GM12878 (cell line): ENCODE measurements at regions not wholly inside any gene's neighbourhood (a gene's known extent, or its start where the extent isn't known, plus 50 kb on each side); places are given as distances from the start of the nearest gene placed in this dataset.

Experiments
- BCL11A ChIP-seq: IDR thresholded peaks from 2 replicates; pipeline ENCODE4 v1.6.1; 2011; ENCODE audit warnings: low read depth, low read length
- CBX5 ChIP-seq: sonication (generic); IDR thresholded peaks from 2 replicates; pipeline ENCODE4 v1.6.1; 2016; ENCODE audit warnings: low read depth, moderate library complexity, mild to moderate bottlenecking, inconsistent platforms
- CREM ChIP-seq: IDR thresholded peaks from 2 replicates; pipeline ENCODE4 v1.6.1; 2014; ENCODE audit warnings: antibody characterized with exemption, low read depth
- EGR1 ChIP-seq, 2 experiments: IDR thresholded peaks; 1 replicate in 1 of 2; 2 replicates in 1 of 2; pipeline ENCODE4 v1.6.1; 2011 to 2012; ENCODE audit warnings: low read depth in 2 of 2, low read length in 2 of 2, borderline replicate concordance in 1 of 2, mild to moderate bottlenecking in 1 of 2, moderate library complexity in 1 of 2
- ESRRA ChIP-seq: IDR thresholded peaks from 2 replicates; pipeline ENCODE4 v1.6.1; 2012; ENCODE audit warnings: mild to moderate bottlenecking, low read length, improper control_type of control experiment
- HDAC6 ChIP-seq: fragments of 200-600 bp; sonication (generic); IDR thresholded peaks from one replicate; pipeline ENCODE4 v1.8.0; 2017; ENCODE audit warnings: antibody characterized with exemption; ENCODE audit not compliant: unreplicated experiment
- IKZF2 ChIP-seq, 2 experiments: fragments of 450-650 bp; IDR thresholded peaks; 2 replicates each; pipeline ENCODE4 v1.6.1; 2017; ENCODE audit warnings: mild to moderate bottlenecking in 2 of 2, moderate library complexity in 2 of 2
- MXI1 ChIP-seq: fragments of 150-350 bp; IDR thresholded peaks from 2 replicates; pipeline ENCODE4 v1.6.1; 2011; ENCODE audit warnings: low read depth, mild to moderate bottlenecking, inconsistent platforms, low read length, improper control_type of control experiment
- NBN ChIP-seq: fragments of 450-650 bp; IDR thresholded peaks from 2 replicates; pipeline ENCODE4 v1.6.1; 2016
- NFIC ChIP-seq: IDR thresholded peaks from 2 replicates; pipeline ENCODE4 v1.6.1; 2012; ENCODE audit warnings: low read depth, mild to moderate bottlenecking, inconsistent platforms, low read length, moderate library complexity
- PAX5 ChIP-seq: IDR thresholded peaks from 2 replicates; pipeline ENCODE4 v1.6.1; 2011; ENCODE audit warnings: low read depth, low read length, borderline replicate concordance
- PML ChIP-seq: IDR thresholded peaks from 2 replicates; pipeline ENCODE4 v1.6.1; 2012; ENCODE audit warnings: low read length, inconsistent platforms
- POLR2AphosphoS2 ChIP-seq: IDR thresholded peaks from 2 replicates; pipeline ENCODE4 v1.6.1; 2011; ENCODE audit warnings: low read depth, mild to moderate bottlenecking, low read length, improper control_type of control experiment, moderate library complexity
- RAD51 ChIP-seq: fragments of 450-650 bp; IDR thresholded peaks from 2 replicates; pipeline ENCODE4 v1.6.1; 2016; ENCODE audit warnings: moderate library complexity, mild to moderate bottlenecking, inconsistent platforms
- SIX5 ChIP-seq: IDR thresholded peaks from 2 replicates; pipeline ENCODE4 v1.6.1; 2011; ENCODE audit warnings: mild to moderate bottlenecking, low read depth, low read length, moderate library complexity; ENCODE audit not compliant: severe bottlenecking
- SMC3 ChIP-seq: IDR thresholded peaks from 2 replicates; pipeline ENCODE4 v1.6.1; 2011; ENCODE audit warnings: low read length, improper control_type of control experiment, borderline replicate concordance
- SUZ12 ChIP-seq: fragments of 200-600 bp; sonication (generic); IDR thresholded peaks from one replicate; pipeline ENCODE4 v1.6.1; 2018; ENCODE audit warnings: antibody characterized with exemption, mild to moderate bottlenecking; ENCODE audit not compliant: unreplicated experiment
- ZNF274 ChIP-seq: IDR thresholded peaks from one replicate; pipeline ENCODE4 v1.8.0; 2011; ENCODE audit not compliant: insufficient read length, insufficient read depth
- TF ChIP-seq, protein P1 (sequence below): IDR thresholded peaks from 2 replicates; pipeline ENCODE4 v1.6.1; 2011; ENCODE audit warnings: borderline replicate concordance, low read depth, mild to moderate bottlenecking, moderate library complexity, low read length; ENCODE audit not compliant: insufficient read depth, poor library complexity, severe bottlenecking
- TF ChIP-seq, protein P2 (sequence below): fragments of 450-650 bp; IDR thresholded peaks from 2 replicates; pipeline ENCODE4 v1.6.1; 2018; ENCODE audit warnings: mild to moderate bottlenecking, low read depth, moderate library complexity; ENCODE audit not compliant: partially characterized antibody
- TF ChIP-seq, protein P3 (sequence below): IDR thresholded peaks from 2 replicates; pipeline ENCODE4 v1.6.1; 2012; ENCODE audit warnings: low read depth, low read length, improper control_type of control experiment
- TF ChIP-seq, protein P4 (sequence below): IDR thresholded peaks from 2 replicates; pipeline ENCODE4 v1.6.1; 2011; ENCODE audit warnings: low read depth, mild to moderate bottlenecking, low read length, moderate library complexity, borderline replicate concordance; ENCODE audit errors: extremely low read depth

DNA sequence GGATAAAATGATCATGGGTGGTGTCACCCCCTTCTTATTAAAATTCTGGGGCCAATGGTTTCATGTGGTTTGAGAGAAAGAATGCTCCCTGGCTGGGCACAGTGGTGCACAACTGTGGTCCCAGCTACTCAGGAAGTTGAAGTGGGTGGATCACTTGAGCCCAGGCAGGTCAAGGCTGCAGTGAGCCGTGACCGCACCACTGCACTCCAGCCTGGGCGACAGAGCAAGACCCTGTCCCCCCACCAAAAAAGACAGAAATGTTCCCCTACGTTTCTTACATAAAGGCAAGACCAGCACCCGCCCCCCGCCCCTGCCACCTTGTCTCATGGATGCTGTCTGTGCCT, 53.0 kb upstream of the ID2 start (continued):
- TF ChIP-seq, protein P1, sequence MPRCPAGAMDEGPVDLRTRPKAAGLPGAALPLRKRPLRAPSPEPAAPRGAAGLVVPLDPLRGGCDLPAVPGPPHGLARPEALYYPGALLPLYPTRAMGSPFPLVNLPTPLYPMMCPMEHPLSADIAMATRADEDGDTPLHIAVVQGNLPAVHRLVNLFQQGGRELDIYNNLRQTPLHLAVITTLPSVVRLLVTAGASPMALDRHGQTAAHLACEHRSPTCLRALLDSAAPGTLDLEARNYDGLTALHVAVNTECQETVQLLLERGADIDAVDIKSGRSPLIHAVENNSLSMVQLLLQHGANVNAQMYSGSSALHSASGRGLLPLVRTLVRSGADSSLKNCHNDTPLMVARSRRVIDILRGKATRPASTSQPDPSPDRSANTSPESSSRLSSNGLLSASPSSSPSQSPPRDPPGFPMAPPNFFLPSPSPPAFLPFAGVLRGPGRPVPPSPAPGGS = no peak
- TF ChIP-seq PAX5 (peak; percentile 84; the same call in 1 of the 2 replicates), IKZF2 (IDR thresholded peaks at IDR 0.05) (peak; percentile 13 to 25; a peak in 1 of 4 replicates), NBN (0 out of 2 replicates have a peak, but pooled peaks have one; percentile 20), EGR1 (IDR thresholded peaks at IDR 0.05; ENCODE audit: borderline replicate concordance in 1 of 2, low read depth in 2 of 2, low read length in 2 of 2) (no peak), POLR2AphosphoS2 (no peak), CBX5 (no peak), PML (no peak), RAD51 (no peak), CREM (no peak), ESRRA (no peak), BCL11A (no peak), SIX5 (no peak), NFIC (no peak), ZNF274 (no peak), HDAC6 (no peak), MXI1 (no peak), SMC3 (no peak), SUZ12 (no peak)
- TF ChIP-seq, protein P2, sequence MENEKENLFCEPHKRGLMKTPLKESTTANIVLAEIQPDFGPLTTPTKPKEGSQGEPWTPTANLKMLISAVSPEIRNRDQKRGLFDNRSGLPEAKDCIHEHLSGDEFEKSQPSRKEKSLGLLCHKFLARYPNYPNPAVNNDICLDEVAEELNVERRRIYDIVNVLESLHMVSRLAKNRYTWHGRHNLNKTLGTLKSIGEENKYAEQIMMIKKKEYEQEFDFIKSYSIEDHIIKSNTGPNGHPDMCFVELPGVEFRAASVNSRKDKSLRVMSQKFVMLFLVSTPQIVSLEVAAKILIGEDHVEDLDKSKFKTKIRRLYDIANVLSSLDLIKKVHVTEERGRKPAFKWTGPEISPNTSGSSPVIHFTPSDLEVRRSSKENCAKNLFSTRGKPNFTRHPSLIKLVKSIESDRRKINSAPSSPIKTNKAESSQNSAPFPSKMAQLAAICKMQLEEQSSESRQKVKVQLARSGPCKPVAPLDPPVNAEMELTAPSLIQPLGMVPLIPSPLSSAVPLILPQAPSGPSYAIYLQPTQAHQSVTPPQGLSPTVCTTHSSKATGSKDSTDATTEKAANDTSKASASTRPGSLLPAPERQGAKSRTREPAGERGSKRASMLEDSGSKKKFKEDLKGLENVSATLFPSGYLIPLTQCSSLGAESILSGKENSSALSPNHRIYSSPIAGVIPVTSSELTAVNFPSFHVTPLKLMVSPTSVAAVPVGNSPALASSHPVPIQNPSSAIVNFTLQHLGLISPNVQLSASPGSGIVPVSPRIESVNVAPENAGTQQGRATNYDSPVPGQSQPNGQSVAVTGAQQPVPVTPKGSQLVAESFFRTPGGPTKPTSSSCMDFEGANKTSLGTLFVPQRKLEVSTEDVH = no peak
- TF ChIP-seq, protein P3, sequence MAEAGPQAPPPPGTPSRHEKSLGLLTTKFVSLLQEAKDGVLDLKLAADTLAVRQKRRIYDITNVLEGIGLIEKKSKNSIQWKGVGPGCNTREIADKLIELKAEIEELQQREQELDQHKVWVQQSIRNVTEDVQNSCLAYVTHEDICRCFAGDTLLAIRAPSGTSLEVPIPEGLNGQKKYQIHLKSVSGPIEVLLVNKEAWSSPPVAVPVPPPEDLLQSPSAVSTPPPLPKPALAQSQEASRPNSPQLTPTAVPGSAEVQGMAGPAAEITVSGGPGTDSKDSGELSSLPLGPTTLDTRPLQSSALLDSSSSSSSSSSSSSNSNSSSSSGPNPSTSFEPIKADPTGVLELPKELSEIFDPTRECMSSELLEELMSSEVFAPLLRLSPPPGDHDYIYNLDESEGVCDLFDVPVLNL = no peak
- TF ChIP-seq, protein P4, sequence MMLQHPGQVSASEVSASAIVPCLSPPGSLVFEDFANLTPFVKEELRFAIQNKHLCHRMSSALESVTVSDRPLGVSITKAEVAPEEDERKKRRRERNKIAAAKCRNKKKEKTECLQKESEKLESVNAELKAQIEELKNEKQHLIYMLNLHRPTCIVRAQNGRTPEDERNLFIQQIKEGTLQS = no peak
